ENCODE measurements at regions not wholly inside any gene's neighbourhood (a gene's known extent, or its start where the extent isn't known, plus 50 kb on each side); places are given as distances from the start of the nearest gene placed in this dataset.

DNA sequence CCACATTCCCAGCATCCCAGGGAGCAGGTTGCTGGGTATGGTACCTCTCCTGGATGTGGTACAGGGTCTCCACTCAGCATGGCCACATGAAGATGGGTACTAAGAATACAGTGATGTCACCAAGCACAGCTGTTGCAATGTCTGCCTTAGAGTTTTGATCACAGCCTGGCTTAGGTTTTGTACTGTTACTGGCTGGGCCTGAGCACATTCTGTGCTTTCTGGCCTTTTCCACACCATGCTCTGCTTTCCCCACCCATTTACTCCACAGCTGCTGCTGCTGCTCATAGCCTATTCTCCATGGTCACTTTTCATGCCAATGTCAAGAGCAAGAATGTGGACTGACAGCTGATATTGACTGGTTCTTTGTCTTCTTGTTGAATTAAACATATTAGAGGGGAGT is 481.9 kb downstream of the ARHGEF28 start:
- POLR2A ChIA-PET, result no interaction called here

DNA sequence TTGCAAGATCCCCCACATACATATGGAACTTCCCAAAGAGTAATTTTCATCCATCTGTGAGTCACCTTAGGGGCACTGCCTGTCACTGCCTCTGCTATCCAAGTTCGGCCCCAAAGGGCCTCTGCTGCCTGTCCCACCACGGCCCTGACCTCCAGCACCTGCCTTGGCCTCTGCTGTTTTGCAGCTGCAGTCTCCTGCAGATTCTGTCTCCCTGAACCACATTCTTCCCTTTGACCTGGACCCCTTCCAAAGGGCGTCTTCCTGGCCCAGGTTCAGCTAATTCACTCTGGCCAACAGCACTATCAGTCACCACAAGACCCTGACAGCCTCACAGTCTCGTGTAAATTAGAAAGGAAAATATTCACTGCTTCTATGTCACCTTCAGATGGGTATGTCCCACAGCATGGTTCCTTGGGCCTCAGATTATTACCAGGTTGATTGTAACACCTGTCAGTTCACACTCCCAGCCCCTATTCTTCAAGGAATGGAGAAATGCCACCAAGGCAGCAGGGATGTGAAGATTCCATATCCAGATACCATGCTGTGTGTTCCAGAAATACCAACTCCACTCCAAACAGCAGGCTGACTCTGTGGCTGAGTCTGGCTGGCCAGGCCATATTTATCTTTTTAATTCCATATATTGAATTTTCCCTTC is 479.3 kb downstream of the ARHGEF28 start:
- peaks cover 25% of the 10 kb centered on the region for H3K4me1 ChIP-seq
- DNase-seq, result peak in 1 of 2 experiments; percentile 11
- intact Hi-C loops (cut with micrococcal nuclease; ENCODE audit: unreplicated experiment), result no loop called here
- H3K9me3 ChIP-seq, result no peaks in the 10 kb centered on the region
- TF ChIP-seq, protein P1, sequence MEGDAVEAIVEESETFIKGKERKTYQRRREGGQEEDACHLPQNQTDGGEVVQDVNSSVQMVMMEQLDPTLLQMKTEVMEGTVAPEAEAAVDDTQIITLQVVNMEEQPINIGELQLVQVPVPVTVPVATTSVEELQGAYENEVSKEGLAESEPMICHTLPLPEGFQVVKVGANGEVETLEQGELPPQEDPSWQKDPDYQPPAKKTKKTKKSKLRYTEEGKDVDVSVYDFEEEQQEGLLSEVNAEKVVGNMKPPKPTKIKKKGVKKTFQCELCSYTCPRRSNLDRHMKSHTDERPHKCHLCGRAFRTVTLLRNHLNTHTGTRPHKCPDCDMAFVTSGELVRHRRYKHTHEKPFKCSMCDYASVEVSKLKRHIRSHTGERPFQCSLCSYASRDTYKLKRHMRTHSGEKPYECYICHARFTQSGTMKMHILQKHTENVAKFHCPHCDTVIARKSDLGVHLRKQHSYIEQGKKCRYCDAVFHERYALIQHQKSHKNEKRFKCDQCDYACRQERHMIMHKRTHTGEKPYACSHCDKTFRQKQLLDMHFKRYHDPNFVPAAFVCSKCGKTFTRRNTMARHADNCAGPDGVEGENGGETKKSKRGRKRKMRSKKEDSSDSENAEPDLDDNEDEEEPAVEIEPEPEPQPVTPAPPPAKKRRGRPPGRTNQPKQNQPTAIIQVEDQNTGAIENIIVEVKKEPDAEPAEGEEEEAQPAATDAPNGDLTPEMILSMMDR (IDR thresholded peaks at IDR 0.05; ENCODE audit: insufficient read depth in 1 of 2, low read depth in 1 of 2, low read length in 1 of 2, severe bottlenecking in 1 of 2, unreplicated experiment in 1 of 2), result no peak
- Mint-ChIP-seq H3K9me3 (ENCODE audit: unreplicated experiment) (peaks cover 13% of the 10 kb centered on the region), H3K27ac (ENCODE audit: unreplicated experiment) (peak overlapping the region; percentile 60), H3K36me3 (ENCODE audit: insufficient read depth, unreplicated experiment) (no peaks in the 10 kb centered on the region), H3K4me3 (ENCODE audit: unreplicated experiment) (no peak overlapping the region), H3K27me3 (ENCODE audit: insufficient read depth, unreplicated experiment) (no peaks in the 10 kb centered on the region), H3K4me1 (ENCODE audit: low read depth, unreplicated experiment) (peaks cover 30% of the 10 kb centered on the region)
- H3K4me3 ChIP-seq (ENCODE audit: low read depth, low read length), result no peak overlapping the region
- ChIA-PET CTCF (no interaction called here), POLR2A (no interaction called here)
- no peaks in the 10 kb centered on the region for H3K36me3 ChIP-seq (ENCODE audit: control insufficient read depth, insufficient read depth, low read length)
- H3K27me3 ChIP-seq (replicated peaks; ENCODE audit: control insufficient read depth, insufficient read depth, low read length), result no peaks in the 10 kb centered on the region
- BruUV-seq (replicated peaks), result no TSS peak

More for the DNA sequence above, 481.9 kb downstream of the ARHGEF28 start:
- Histone ChIP-seq H3K36me3 (ENCODE audit: control insufficient read depth, insufficient read depth, low read length) (no peaks in the 10 kb centered on the region), H3K4me3 (ENCODE audit: low read depth, low read length) (no peak overlapping the region), H3K4me1 (peaks cover 25% of the 10 kb centered on the region), H3K9me3 (no peaks in the 10 kb centered on the region), H3K27me3 (replicated peaks; ENCODE audit: control insufficient read depth, insufficient read depth, low read length) (no peaks in the 10 kb centered on the region)
- Mint-ChIP-seq H3K9me3 (ENCODE audit: unreplicated experiment) (peaks cover 11% of the 10 kb centered on the region), H3K27ac (ENCODE audit: unreplicated experiment) (no peak overlapping the region), H3K36me3 (ENCODE audit: insufficient read depth, unreplicated experiment) (no peaks in the 10 kb centered on the region), H3K27me3 (ENCODE audit: insufficient read depth, unreplicated experiment) (no peaks in the 10 kb centered on the region), H3K4me1 (ENCODE audit: low read depth, unreplicated experiment) (peaks cover 29% of the 10 kb centered on the region), H3K4me3 (ENCODE audit: unreplicated experiment) (no peak overlapping the region)
- TF ChIP-seq, protein P1 (IDR thresholded peaks at IDR 0.05; ENCODE audit: insufficient read depth in 1 of 2, low read depth in 1 of 2, low read length in 1 of 2, severe bottlenecking in 1 of 2, unreplicated experiment in 1 of 2), result no peak
- intact Hi-C loops (cut with micrococcal nuclease; ENCODE audit: unreplicated experiment), result no loop called here
- no peak for DNase-seq
- no TSS peak for BruUV-seq (replicated peaks)
- CTCF ChIA-PET, result no interaction called here

DNA sequence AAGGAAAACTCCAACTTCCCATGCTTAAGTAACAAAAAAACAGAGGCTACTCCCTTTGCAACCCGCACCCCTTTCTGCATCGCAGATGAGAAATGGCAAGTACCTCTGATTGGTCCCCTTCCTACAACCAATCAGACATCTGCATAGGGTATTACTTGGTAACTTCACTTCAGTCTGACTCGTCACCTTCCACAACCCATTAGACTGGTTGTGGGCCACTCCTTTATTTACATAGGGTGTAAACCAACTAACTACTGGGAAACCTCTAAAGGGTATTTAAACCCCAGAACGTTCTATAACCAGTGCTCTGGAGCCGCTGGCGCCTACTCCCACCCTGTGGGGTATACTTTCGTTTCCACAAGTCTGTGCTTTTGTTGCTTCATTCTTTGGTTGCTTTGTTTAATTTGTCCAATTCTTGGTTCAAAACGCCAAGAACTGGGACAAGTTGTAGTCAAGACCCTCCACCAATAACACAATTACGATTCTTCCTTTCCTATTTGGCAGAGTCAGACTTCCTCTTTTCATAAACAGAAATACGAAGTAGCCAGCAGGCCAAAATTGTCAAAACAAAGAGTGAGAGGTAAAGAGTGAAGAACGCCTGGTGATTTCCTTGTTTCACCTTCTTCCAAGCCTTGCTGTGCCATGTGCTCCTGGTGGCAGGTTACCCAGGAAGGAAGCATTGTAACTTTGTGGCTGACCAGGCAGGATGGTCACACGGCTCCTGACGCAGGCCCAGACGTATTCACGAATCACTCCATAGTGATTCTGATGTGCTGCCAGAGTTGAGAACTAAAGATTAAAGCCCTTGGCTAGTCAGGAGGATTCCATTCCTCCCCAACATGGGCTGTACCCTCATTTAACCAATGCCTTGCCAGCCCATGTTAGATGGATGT is 477.4 kb downstream of the ARHGEF28 start:
- Histone ChIP-seq H3K36me3 (ENCODE audit: control insufficient read depth, insufficient read depth, low read length) (no peaks in the 10 kb centered on the region), H3K4me3 (ENCODE audit: low read depth, low read length) (no peak overlapping the region), H3K4me1 (peaks cover 25% of the 10 kb centered on the region), H3K27me3 (replicated peaks; ENCODE audit: control insufficient read depth, insufficient read depth, low read length) (no peaks in the 10 kb centered on the region), H3K9me3 (peaks cover 9% of the 10 kb centered on the region)
- no peak overlapping the region for H3K4me3 Mint-ChIP-seq (ENCODE audit: unreplicated experiment)
- TF ChIP-seq, protein P1 (IDR thresholded peaks at IDR 0.05; ENCODE audit: insufficient read depth in 1 of 2, low read depth in 1 of 2, low read length in 1 of 2, severe bottlenecking in 1 of 2, unreplicated experiment in 1 of 2), result no peak
- H3K4me1 Mint-ChIP-seq (ENCODE audit: low read depth, unreplicated experiment), result peaks cover 30% of the 10 kb centered on the region
- intact Hi-C loops (cut with micrococcal nuclease; ENCODE audit: unreplicated experiment), result no loop called here
- ChIA-PET POLR2A (no interaction called here), CTCF (no interaction called here)
- no peak for DNase-seq
- no TSS peak for BruUV-seq (replicated peaks)
- H3K27ac Mint-ChIP-seq (ENCODE audit: unreplicated experiment), result peak overlapping the region; percentile 43
- no peaks in the 10 kb centered on the region for H3K36me3 Mint-ChIP-seq (ENCODE audit: insufficient read depth, unreplicated experiment)
- H3K9me3 Mint-ChIP-seq (ENCODE audit: unreplicated experiment), result peaks cover 13% of the 10 kb centered on the region
- no peaks in the 10 kb centered on the region for H3K27me3 Mint-ChIP-seq (ENCODE audit: insufficient read depth, unreplicated experiment)
